ENCODE measurements at regions not wholly inside any gene's neighbourhood (a gene's known extent, or its start where the extent isn't known, plus 50 kb on each side); places are given as distances from the start of the nearest gene placed in this dataset.

DNA sequence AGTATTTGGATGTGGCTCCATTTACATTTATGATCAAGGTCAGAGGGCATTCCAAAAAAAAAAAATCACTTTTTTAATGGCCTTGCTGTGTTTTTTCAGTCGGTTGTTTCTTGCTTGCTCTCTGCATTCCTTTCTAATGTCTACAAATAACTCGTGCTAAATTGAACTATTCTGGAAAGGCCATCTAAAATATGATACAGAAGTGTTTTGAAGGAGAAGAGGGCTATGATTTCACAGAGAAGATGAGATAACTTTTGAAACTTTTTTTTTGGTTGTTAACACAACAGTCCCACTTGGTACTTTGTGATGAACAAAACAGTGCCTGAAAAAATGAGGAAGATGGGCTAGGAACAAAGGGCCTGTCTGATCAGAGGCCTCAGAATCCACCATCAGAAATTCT lies 156.1 kb upstream of the SMLR1 start:
- H3K27me3 ChIP-seq = no peaks in the 10 kb centered on the region
- intact Hi-C loops (cut with DNase I; ENCODE audit: low total_unique reads) = no loop called here
- no peaks in the 10 kb centered on the region for H3K9me3 ChIP-seq
- H3K27ac ChIP-seq = peak overlapping the region in 1 of 2 donors; percentile 16
- no peak for DNase-seq
- TF ChIP-seq POLR2A (IDR thresholded peaks at IDR 0.05) = no peak
- TF ChIP-seq CTCF (IDR thresholded peaks at IDR 0.05) = no peak
- peaks cover 11% of the 10 kb centered on the region for H3K4me1 ChIP-seq
- 25 to 33% methylated on average over 2 of the region's 2 CpGs for WGBS, 2 donors
- H3K36me3 ChIP-seq (ENCODE audit: low read depth, missing control alignments) = no peaks in the 10 kb centered on the region
- H3K4me3 ChIP-seq = no peak overlapping the region

- DNase-seq = peak; percentile 15
- no peaks in the 10 kb centered on the region for H3K9me3 ChIP-seq
- no peaks in the 10 kb centered on the region for H3K27me3 ChIP-seq
- no peaks in the 10 kb centered on the region for H3K36me3 ChIP-seq (ENCODE audit: low read depth, missing control alignments)
- WGBS, 2 donors = 24 to 38% methylated on average over 11 of the region's 11 CpGs
- peaks cover 11% of the 10 kb centered on the region for H3K4me1 ChIP-seq
- TF ChIP-seq POLR2A (IDR thresholded peaks at IDR 0.05) = no peak
- no peak for TF ChIP-seq CTCF (IDR thresholded peaks at IDR 0.05)
- no peak overlapping the region for H3K4me3 ChIP-seq
- H3K27ac ChIP-seq = peak overlapping the region in 1 of 2 donors; percentile 16
- intact Hi-C loops (cut with DNase I; ENCODE audit: low total_unique reads) = no loop called here
Measured at GRCh38 chr6:130671577-130671976, 155.6 kb upstream of the SMLR1 start.

- no peak for DNase-seq
- Histone ChIP-seq H3K4me1 (peaks cover 11% of the 10 kb centered on the region), H3K4me3 (no peak overlapping the region), H3K9me3 (no peaks in the 10 kb centered on the region), H3K36me3 (ENCODE audit: low read depth, missing control alignments) (no peaks in the 10 kb centered on the region), H3K27ac (no peak overlapping the region), H3K27me3 (no peaks in the 10 kb centered on the region)
- intact Hi-C loops (cut with DNase I; ENCODE audit: low total_unique reads) = no loop called here
- no peak for TF ChIP-seq CTCF (IDR thresholded peaks at IDR 0.05)
- TF ChIP-seq POLR2A (IDR thresholded peaks at IDR 0.05) = no peak
- 58 to 76% methylated on average over 6 of the region's 6 CpGs for WGBS, 2 donors
Measured at GRCh38 chr6:130672153-130672552, 155.1 kb upstream of the SMLR1 start.

- DNase-seq = no peak
- TF ChIP-seq POLR2A (IDR thresholded peaks at IDR 0.05) (no peak), CTCF (IDR thresholded peaks at IDR 0.05) (no peak)
- Histone ChIP-seq H3K4me3 (no peak overlapping the region), H3K4me1 (peaks cover 11% of the 10 kb centered on the region), H3K9me3 (no peaks in the 10 kb centered on the region), H3K27ac (no peak overlapping the region), H3K36me3 (ENCODE audit: low read depth, missing control alignments) (no peaks in the 10 kb centered on the region), H3K27me3 (no peaks in the 10 kb centered on the region)
- intact Hi-C loops (cut with DNase I; ENCODE audit: low total_unique reads) = no loop called here
Measured at GRCh38 chr6:130674604-130675003, 152.6 kb upstream of the SMLR1 start.

- Histone ChIP-seq H3K27ac (no peak overlapping the region), H3K4me3 (no peak overlapping the region), H3K9me3 (no peaks in the 10 kb centered on the region), H3K4me1 (peaks cover 11% of the 10 kb centered on the region), H3K27me3 (no peaks in the 10 kb centered on the region), H3K36me3 (ENCODE audit: low read depth, missing control alignments) (no peaks in the 10 kb centered on the region)
- DNase-seq = no peak
- 69 to 76% methylated on average over 3 of the region's 3 CpGs for WGBS, 2 donors
- intact Hi-C loops (cut with DNase I; ENCODE audit: low total_unique reads) = no loop called here
- TF ChIP-seq POLR2A (IDR thresholded peaks at IDR 0.05) = no peak
- TF ChIP-seq CTCF (IDR thresholded peaks at IDR 0.05) = no peak
Measured at GRCh38 chr6:130675072-130675471, 152.1 kb upstream of the SMLR1 start.
